ENCODE measurements at regions not wholly inside any gene's neighbourhood (a gene's known extent, or its start where the extent isn't known, plus 50 kb on each side); places are given as distances from the start of the nearest gene placed in this dataset.
"Not testable (repeated sequence)": the region's sequence is repeated elsewhere in the genome, so short reads cannot be mapped to it uniquely, and the experiment has no call there.

- no peak overlapping the region for H3K27ac ChIP-seq (ENCODE audit: low read length)
- no peaks in the 10 kb centered on the region for H3K4me1 ChIP-seq (ENCODE audit: control insufficient read depth, insufficient read depth, low read length)
- H3K9me3 ChIP-seq (ENCODE audit: control insufficient read depth in 2 of 2, low read length in 2 of 2): no peaks in the 10 kb centered on the region
- H3K4me3 ChIP-seq (ENCODE audit: low read length in 2 of 2): no peak overlapping the region
- no peak overlapping the region for H3K9ac ChIP-seq (ENCODE audit: low read length in 2 of 2)
- no peaks in the 10 kb centered on the region for H3K36me3 ChIP-seq (ENCODE audit: control insufficient read depth in 2 of 2, insufficient read depth in 2 of 2, low read length in 2 of 2)
- H3K27me3 ChIP-seq (ENCODE audit: control insufficient read depth in 1 of 2, insufficient read depth in 2 of 2, low read length in 2 of 2): peaks cover 0 to 2% of the 10 kb centered on the region in 2 donors
Measured at GRCh38 chr10:25101461-25102146, 73.2 kb upstream of the GPR158 start.

GRCh38 chr10:25102147-25102822 is 72.5 kb upstream of the GPR158 start:
- no peaks in the 10 kb centered on the region for H3K9me3 ChIP-seq (ENCODE audit: control insufficient read depth in 2 of 2, low read length in 2 of 2)
- no peak overlapping the region for H3K4me3 ChIP-seq (ENCODE audit: low read length in 2 of 2)

GRCh38 chr10:25103703-25104102 is 71.1 kb upstream of the GPR158 start:
- no peaks in the 10 kb centered on the region for H3K9me3 ChIP-seq (ENCODE audit: control insufficient read depth in 2 of 2, low read length in 2 of 2)
- no peak overlapping the region for H3K9ac ChIP-seq (ENCODE audit: low read length in 2 of 2)
- H3K27me3 ChIP-seq (ENCODE audit: control insufficient read depth in 1 of 2, insufficient read depth in 2 of 2, low read length in 2 of 2): peaks cover 0 to 2% of the 10 kb centered on the region in 2 donors
- no peaks in the 10 kb centered on the region for H3K4me1 ChIP-seq (ENCODE audit: control insufficient read depth, insufficient read depth, low read length)
- no peak overlapping the region for H3K27ac ChIP-seq (ENCODE audit: low read length)
- no peak overlapping the region for H3K4me3 ChIP-seq (ENCODE audit: low read length in 2 of 2)
- no peaks in the 10 kb centered on the region for H3K36me3 ChIP-seq (ENCODE audit: control insufficient read depth in 2 of 2, insufficient read depth in 2 of 2, low read length in 2 of 2)

More at GRCh38 chr10:25102147-25102822, 72.5 kb upstream of the GPR158 start:
- Histone ChIP-seq H3K27me3 (ENCODE audit: control insufficient read depth in 1 of 2, insufficient read depth in 2 of 2, low read length in 2 of 2) (peaks cover 0 to 2% of the 10 kb centered on the region in 2 donors), H3K36me3 (ENCODE audit: control insufficient read depth in 2 of 2, insufficient read depth in 2 of 2, low read length in 2 of 2) (no peaks in the 10 kb centered on the region), H3K4me1 (ENCODE audit: control insufficient read depth, insufficient read depth, low read length) (no peaks in the 10 kb centered on the region), H3K9ac (ENCODE audit: low read length in 2 of 2) (no peak overlapping the region), H3K27ac (ENCODE audit: low read length) (no peak overlapping the region)

- H3K9me3 ChIP-seq (ENCODE audit: control insufficient read depth in 2 of 2, low read length in 2 of 2): no peaks in the 10 kb centered on the region
- H3K27ac ChIP-seq (ENCODE audit: low read length): no peak overlapping the region
- peaks cover 0 to 2% of the 10 kb centered on the region in 2 donors for H3K27me3 ChIP-seq (ENCODE audit: control insufficient read depth in 1 of 2, insufficient read depth in 2 of 2, low read length in 2 of 2)
- H3K36me3 ChIP-seq (ENCODE audit: control insufficient read depth in 2 of 2, insufficient read depth in 2 of 2, low read length in 2 of 2): no peaks in the 10 kb centered on the region
- H3K9ac ChIP-seq (ENCODE audit: low read length in 2 of 2): no peak overlapping the region
- no peaks in the 10 kb centered on the region for H3K4me1 ChIP-seq (ENCODE audit: control insufficient read depth, insufficient read depth, low read length)
- no peak overlapping the region for H3K4me3 ChIP-seq (ENCODE audit: low read length in 2 of 2)
Measured at GRCh38 chr10:25104441-25104840, 70.4 kb upstream of the GPR158 start.

GRCh38 chr10:25105262-25105661 is 69.5 kb upstream of the GPR158 start:
- Histone ChIP-seq H3K9ac (ENCODE audit: low read length in 2 of 2) (no peak overlapping the region), H3K27ac (ENCODE audit: low read length) (no peak overlapping the region), H3K27me3 (ENCODE audit: control insufficient read depth in 1 of 2, insufficient read depth in 2 of 2, low read length in 2 of 2) (peaks cover 0 to 2% of the 10 kb centered on the region in 2 donors), H3K4me3 (ENCODE audit: low read length in 2 of 2) (no peak overlapping the region), H3K9me3 (ENCODE audit: control insufficient read depth in 2 of 2, low read length in 2 of 2) (no peaks in the 10 kb centered on the region), H3K36me3 (ENCODE audit: control insufficient read depth in 2 of 2, insufficient read depth in 2 of 2, low read length in 2 of 2) (no peaks in the 10 kb centered on the region), H3K4me1 (ENCODE audit: control insufficient read depth, insufficient read depth, low read length) (no peaks in the 10 kb centered on the region)

GRCh38 chr10:25105743-25106260 is 69.0 kb upstream of the GPR158 start:
- Histone ChIP-seq H3K9ac (ENCODE audit: low read length in 2 of 2) (no peak overlapping the region), H3K4me1 (ENCODE audit: control insufficient read depth, insufficient read depth, low read length) (no peaks in the 10 kb centered on the region), H3K9me3 (ENCODE audit: control insufficient read depth in 2 of 2, low read length in 2 of 2) (no peaks in the 10 kb centered on the region), H3K27ac (ENCODE audit: low read length) (no peak overlapping the region), H3K27me3 (ENCODE audit: control insufficient read depth in 1 of 2, insufficient read depth in 2 of 2, low read length in 2 of 2) (peaks cover 0 to 2% of the 10 kb centered on the region in 2 donors), H3K4me3 (ENCODE audit: low read length in 2 of 2) (no peak overlapping the region), H3K36me3 (ENCODE audit: control insufficient read depth in 2 of 2, insufficient read depth in 2 of 2, low read length in 2 of 2) (no peaks in the 10 kb centered on the region)

- Histone ChIP-seq H3K27me3 (ENCODE audit: control insufficient read depth in 1 of 2, insufficient read depth in 2 of 2, low read length in 2 of 2) (no peaks in the 10 kb centered on the region), H3K9ac (ENCODE audit: low read length in 2 of 2) (no peak overlapping the region), H3K4me1 (ENCODE audit: control insufficient read depth, insufficient read depth, low read length) (no peaks in the 10 kb centered on the region)
Measured at GRCh38 chr10:25107756-25108155, 67.0 kb upstream of the GPR158 start.

GRCh38 chr10:25109896-25110295 is 64.9 kb upstream of the GPR158 start:
- not testable (repeated sequence) for H3K4me3 ChIP-seq (ENCODE audit: low read length in 2 of 2); H3K27me3 ChIP-seq (ENCODE audit: control insufficient read depth in 1 of 2, insufficient read depth in 2 of 2, low read length in 2 of 2)

More at GRCh38 chr10:25107756-25108155, 67.0 kb upstream of the GPR158 start:
- Histone ChIP-seq H3K9me3 (ENCODE audit: control insufficient read depth in 2 of 2, low read length in 2 of 2) (no peaks in the 10 kb centered on the region), H3K4me3 (ENCODE audit: low read length in 2 of 2) (no peak overlapping the region), H3K36me3 (ENCODE audit: control insufficient read depth in 2 of 2, insufficient read depth in 2 of 2, low read length in 2 of 2) (no peaks in the 10 kb centered on the region), H3K27ac (ENCODE audit: low read length) (no peak overlapping the region)

GRCh38 chr10:25112016-25112415 is 62.8 kb upstream of the GPR158 start:
- no peaks in the 10 kb centered on the region for H3K9me3 ChIP-seq (ENCODE audit: control insufficient read depth in 2 of 2, low read length in 2 of 2)
- no peak overlapping the region for H3K27ac ChIP-seq (ENCODE audit: low read length)
- no peak overlapping the region for H3K9ac ChIP-seq (ENCODE audit: low read length in 2 of 2)
- H3K4me1 ChIP-seq (ENCODE audit: control insufficient read depth, insufficient read depth, low read length): peaks cover 2% of the 10 kb centered on the region
- H3K27me3 ChIP-seq (ENCODE audit: control insufficient read depth in 1 of 2, insufficient read depth in 2 of 2, low read length in 2 of 2): no peaks in the 10 kb centered on the region
- H3K36me3 ChIP-seq (ENCODE audit: control insufficient read depth in 2 of 2, insufficient read depth in 2 of 2, low read length in 2 of 2): no peaks in the 10 kb centered on the region
- H3K4me3 ChIP-seq (ENCODE audit: low read length in 2 of 2): no peak overlapping the region

More at GRCh38 chr10:25109896-25110295, 64.9 kb upstream of the GPR158 start:
- not testable (repeated sequence) for H3K9me3 ChIP-seq (ENCODE audit: control insufficient read depth in 2 of 2, low read length in 2 of 2); H3K4me1 ChIP-seq (ENCODE audit: control insufficient read depth, insufficient read depth, low read length); H3K27ac ChIP-seq (ENCODE audit: low read length); H3K9ac ChIP-seq (ENCODE audit: low read length in 2 of 2); H3K36me3 ChIP-seq (ENCODE audit: control insufficient read depth in 2 of 2, insufficient read depth in 2 of 2, low read length in 2 of 2)

- H3K27ac ChIP-seq (ENCODE audit: low read length): no peak overlapping the region
- no peaks in the 10 kb centered on the region for H3K36me3 ChIP-seq (ENCODE audit: control insufficient read depth in 2 of 2, insufficient read depth in 2 of 2, low read length in 2 of 2)
- H3K4me3 ChIP-seq (ENCODE audit: low read length in 2 of 2): no peak overlapping the region
- no peaks in the 10 kb centered on the region for H3K9me3 ChIP-seq (ENCODE audit: control insufficient read depth in 2 of 2, low read length in 2 of 2)
- H3K27me3 ChIP-seq (ENCODE audit: control insufficient read depth in 1 of 2, insufficient read depth in 2 of 2, low read length in 2 of 2): peaks cover 0 to 3% of the 10 kb centered on the region in 2 donors
- no peak overlapping the region for H3K9ac ChIP-seq (ENCODE audit: low read length in 2 of 2)
- peaks cover 2% of the 10 kb centered on the region for H3K4me1 ChIP-seq (ENCODE audit: control insufficient read depth, insufficient read depth, low read length)
Measured at GRCh38 chr10:25113191-25114035, 61.4 kb upstream of the GPR158 start.

Measured in stomach smooth muscle (tissue), 2 donors.